Fibroblast of gingiva (primary cell): ENCODE measurements at regions not wholly inside any gene's neighbourhood (a gene's known extent, or its start where the extent isn't known, plus 50 kb on each side); places are given as distances from the start of the nearest gene placed in this dataset.

Experiments used
- DNase-seq: peaks from one replicate; pipeline ENCODE4 v3.0.0-alpha.2; 2011; ENCODE audit warnings: low read depth

- DNase-seq: peak; percentile 64
Observed at GRCh38 chr15:62469874-62470688, 305.0 kb upstream of the C2CD4B start.

GRCh38 chr15:62472616-62473299 is 307.7 kb upstream of the C2CD4B start:
- peak; percentile 24 for DNase-seq

- DNase-seq: no peak
Observed at GRCh38 chr15:62474021-62474770, 309.1 kb upstream of the C2CD4B start.

- DNase-seq: no peak
Observed at GRCh38 chr15:62474771-62475124, 309.7 kb upstream of the C2CD4B start.

- no peak for DNase-seq
Observed at GRCh38 chr15:62475591-62475990, 310.5 kb upstream of the C2CD4B start.

GRCh38 chr15:62476163-62476562 is 311.1 kb upstream of the C2CD4B start:
- no peak for DNase-seq

- DNase-seq: no peak
Observed at GRCh38 chr15:62477929-62478328, 312.8 kb upstream of the C2CD4B start.

- DNase-seq: peak; percentile 5
Observed at GRCh38 chr15:62482785-62483429, 317.8 kb upstream of the C2CD4B start.

GRCh38 chr15:62483814-62484213 is 318.7 kb upstream of the C2CD4B start:
- peak; percentile 47 for DNase-seq

- DNase-seq: no peak
Observed at GRCh38 chr15:62485170-62485720, 320.2 kb upstream of the C2CD4B start.

GRCh38 chr15:62486041-62486440 is 321.0 kb upstream of the C2CD4B start:
- peak; percentile 66 for DNase-seq

- no peak for DNase-seq
Observed at GRCh38 chr15:62488387-62488786, 323.3 kb upstream of the C2CD4B start.

- no peak for DNase-seq
Observed at GRCh38 chr15:62491642-62492041, 326.6 kb upstream of the C2CD4B start.

GRCh38 chr15:62492900-62493299 is 327.8 kb upstream of the C2CD4B start:
- no peak for DNase-seq

GRCh38 chr15:62494197-62494596 is 329.1 kb upstream of the C2CD4B start:
- no peak for DNase-seq

- peak; percentile 58 for DNase-seq
Observed at GRCh38 chr15:62495670-62496614, 330.9 kb upstream of the C2CD4B start.

GRCh38 chr15:62497356-62497755 is 332.3 kb upstream of the C2CD4B start:
- no peak for DNase-seq

GRCh38 chr15:62498278-62498677 is 333.2 kb upstream of the C2CD4B start:
- no peak for DNase-seq

- no peak for DNase-seq
Observed at GRCh38 chr15:62498712-62499111, 333.6 kb upstream of the C2CD4B start.

GRCh38 chr15:62500325-62500724 is 335.2 kb upstream of the C2CD4B start:
- DNase-seq: no peak

- no peak for DNase-seq
Observed at GRCh38 chr15:62502451-62502850, 337.4 kb upstream of the C2CD4B start.
